Trophoblast cell (in vitro differentiated cells and primary cell): ENCODE measurements at regions not wholly inside any gene's neighbourhood (a gene's known extent, or its start where the extent isn't known, plus 50 kb on each side); places are given as distances from the start of the nearest gene placed in this dataset.

Source experiments
- DNase-seq, 2 donors: peaks; one replicate each; pipeline ENCODE4 v3.0.0-alpha.2; 2016
- H2AFZ ChIP-seq: 2 replicates; pipeline ENCODE4 v1.6.1; 2013; ENCODE audit warnings: low read length, moderate library complexity, mild to moderate bottlenecking; ENCODE audit not compliant: insufficient read depth, poor library complexity
- H2AK5ac ChIP-seq: 2 replicates; pipeline ENCODE4 v1.6.1; 2013; ENCODE audit warnings: mild to moderate bottlenecking, low read length
- H2BK120ac ChIP-seq: 2 replicates; pipeline ENCODE4 v1.6.1; 2013; ENCODE audit warnings: low read length, mild to moderate bottlenecking, moderate library complexity; ENCODE audit not compliant: insufficient read depth, poor library complexity
- H2BK12ac ChIP-seq: 2 replicates; pipeline ENCODE4 v1.6.1; 2013; ENCODE audit warnings: mild to moderate bottlenecking, low read length, moderate library complexity
- H2BK5ac ChIP-seq: 2 replicates; pipeline ENCODE4 v1.6.1; 2013; ENCODE audit warnings: low read length, low read depth, moderate library complexity, mild to moderate bottlenecking; ENCODE audit not compliant: poor library complexity
- H3K14ac ChIP-seq: 2 replicates; pipeline ENCODE4 v1.6.1; 2013; ENCODE audit warnings: mild to moderate bottlenecking, low read length
- H3K18ac ChIP-seq: 2 replicates; pipeline ENCODE4 v1.6.1; 2013; ENCODE audit warnings: mild to moderate bottlenecking, low read length
- H3K23ac ChIP-seq: 2 replicates; pipeline ENCODE4 v1.6.1; 2013; ENCODE audit warnings: low read length
- H3K27ac ChIP-seq: 2 replicates; pipeline ENCODE4 v1.5.1; 2013; ENCODE audit warnings: low read depth, mild to moderate bottlenecking, inconsistent platforms, low read length, moderate library complexity
- H3K27me3 ChIP-seq: 2 replicates; pipeline ENCODE4 v1.6.1; 2013; ENCODE audit warnings: inconsistent platforms, mild to moderate bottlenecking, low read length, moderate library complexity; ENCODE audit not compliant: insufficient read depth
- H3K36me3 ChIP-seq, 2 experiments: 1 replicate in 1 of 2; 2 replicates in 1 of 2; pipeline ENCODE4 v1.6.1; 2013; ENCODE audit warnings: low read length in 2 of 2, mild to moderate bottlenecking in 2 of 2, moderate library complexity in 1 of 2; ENCODE audit not compliant: insufficient read depth in 2 of 2, control insufficient read depth in 1 of 2
- H3K4ac ChIP-seq: 2 replicates; pipeline ENCODE4 v1.6.1; 2013; ENCODE audit warnings: low read depth, mild to moderate bottlenecking, low read length, moderate library complexity
- H3K4me1 ChIP-seq, 2 experiments: 1 replicate in 1 of 2; 2 replicates in 1 of 2; pipeline ENCODE4 v1.6.1; 2013; ENCODE audit warnings: low read length in 2 of 2, mild to moderate bottlenecking in 2 of 2, moderate library complexity in 1 of 2; ENCODE audit not compliant: insufficient read depth in 2 of 2, control insufficient read depth in 1 of 2
- H3K4me2 ChIP-seq: 2 replicates; pipeline ENCODE4 v1.6.1; 2013; ENCODE audit warnings: inconsistent platforms, mild to moderate bottlenecking, low read length, moderate library complexity
- H3K4me3 ChIP-seq: 2 replicates; pipeline ENCODE4 v1.5.1; 2013; ENCODE audit warnings: mild to moderate bottlenecking, low read depth, low read length, inconsistent platforms
- H3K79me1 ChIP-seq: one replicate; pipeline ENCODE4 v1.6.1; 2013; ENCODE audit warnings: low read length
- H3K79me2 ChIP-seq: 2 replicates; pipeline ENCODE4 v1.6.1; 2013; ENCODE audit warnings: low read length, mild to moderate bottlenecking; ENCODE audit not compliant: control insufficient read depth, insufficient read depth, poor library complexity
- H3K9ac ChIP-seq: 2 replicates; pipeline ENCODE4 v1.6.1; 2013; ENCODE audit warnings: mild to moderate bottlenecking, low read length
- H3K9me3 ChIP-seq: 2 replicates; pipeline ENCODE4 v1.6.1; 2013; ENCODE audit warnings: low read depth, mild to moderate bottlenecking, control low read depth, inconsistent platforms, low read length; ENCODE audit not compliant: insufficient read depth
- H4K12ac ChIP-seq: 2 replicates; pipeline ENCODE4 v1.6.1; 2013; ENCODE audit warnings: low read depth, mild to moderate bottlenecking, low read length, moderate library complexity
- H4K8ac ChIP-seq: 2 replicates; pipeline ENCODE4 v1.6.1; 2013; ENCODE audit warnings: low read depth, mild to moderate bottlenecking, low read length, moderate library complexity
- H4K91ac ChIP-seq: one replicate; pipeline ENCODE4 v1.6.1; 2013; ENCODE audit warnings: low read depth, mild to moderate bottlenecking, low read length, moderate library complexity
- WGBS: extraction: QIAGEN DNeasy Blood & Tissue Kit; methylation state at CpG from one replicate; pipeline ENCODE4 v1.1.7; 2013; ENCODE audit warnings: missing lambda C conversion rate; ENCODE audit not compliant: insufficient read length, insufficient coverage; ENCODE audit errors: extremely low coverage; 5-methylcytosine and 5-hydroxymethylcytosine counted together

DNA sequence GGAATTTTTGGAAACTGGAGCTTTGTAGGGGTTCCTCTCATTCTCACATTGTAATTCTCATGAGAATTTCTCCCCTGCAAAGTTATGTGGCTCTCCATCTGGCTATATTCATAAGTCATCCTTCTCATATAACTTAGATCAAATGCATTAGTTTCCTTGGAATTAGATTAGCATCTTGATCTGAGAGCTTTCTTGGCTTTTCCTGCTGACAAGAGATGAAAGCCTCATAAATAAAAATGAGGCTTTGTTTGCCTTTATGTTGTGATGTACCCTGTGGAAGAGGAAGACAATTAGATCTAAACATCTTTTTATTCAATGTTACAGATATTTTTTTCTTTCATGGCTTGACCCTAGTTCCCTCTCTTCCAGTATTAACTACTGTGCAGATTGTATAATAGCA is 165.4 kb upstream of the ZPLD1 start:
- Histone ChIP-seq H3K23ac (no peak overlapping the region), H2BK5ac (no peak overlapping the region), H4K91ac (no peak overlapping the region), H3K36me3 (no peaks in the 10 kb centered on the region), H3K9me3 (no peaks in the 10 kb centered on the region), H3K27me3 (no peaks in the 10 kb centered on the region), H3K27ac (no peak overlapping the region), H4K12ac (no peak overlapping the region), H3K79me2 (no peaks in the 10 kb centered on the region), H3K4me3 (no peak overlapping the region), H2AFZ (no peak overlapping the region), H3K18ac (no peak overlapping the region), H2AK5ac (no peak overlapping the region), H3K4ac (no peak overlapping the region), H3K79me1 (no peaks in the 10 kb centered on the region), H3K4me1 (no peaks in the 10 kb centered on the region), H2BK120ac (no peak overlapping the region), H3K4me2 (no peak overlapping the region), H3K14ac (no peak overlapping the region), H4K8ac (no peak overlapping the region), H2BK12ac (no peak overlapping the region), H3K9ac (no peak overlapping the region)
- no peak for DNase-seq

DNA sequence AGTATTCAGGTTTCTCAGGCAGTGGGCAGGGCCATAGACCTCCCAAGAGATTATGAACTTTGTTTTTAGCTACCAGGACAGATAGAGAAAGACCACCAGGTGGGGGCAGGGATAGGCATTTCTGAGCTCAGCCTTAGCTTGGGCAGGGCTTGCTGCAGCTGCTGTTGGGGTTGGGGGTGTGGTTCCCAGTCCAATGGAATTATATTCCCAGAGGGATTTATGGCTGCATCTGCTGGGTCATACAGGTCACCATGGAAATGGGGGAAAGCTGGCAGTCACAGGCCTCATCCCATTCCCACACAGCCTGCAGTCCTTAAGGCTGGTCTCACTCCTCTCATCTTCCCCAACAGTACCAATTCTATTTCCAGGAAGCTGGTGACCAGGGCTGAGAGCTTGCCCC is 144.6 kb upstream of the ZPLD1 start:
- Histone ChIP-seq H3K27me3 (no peaks in the 10 kb centered on the region), H3K18ac (no peak overlapping the region), H3K14ac (no peak overlapping the region), H2BK5ac (no peak overlapping the region), H4K12ac (no peak overlapping the region), H4K8ac (no peak overlapping the region), H2BK12ac (no peak overlapping the region), H4K91ac (no peak overlapping the region), H3K4ac (no peak overlapping the region), H2BK120ac (no peak overlapping the region), H3K36me3 (no peaks in the 10 kb centered on the region), H3K27ac (no peak overlapping the region), H3K23ac (no peak overlapping the region), H2AK5ac (no peak overlapping the region), H3K4me2 (no peak overlapping the region), H3K9me3 (no peaks in the 10 kb centered on the region), H3K4me1 (no peaks in the 10 kb centered on the region), H3K79me2 (no peaks in the 10 kb centered on the region), H3K9ac (no peak overlapping the region), H3K4me3 (no peak overlapping the region), H3K79me1 (no peaks in the 10 kb centered on the region), H2AFZ (no peak overlapping the region)
- DNase-seq = no peak

DNA sequence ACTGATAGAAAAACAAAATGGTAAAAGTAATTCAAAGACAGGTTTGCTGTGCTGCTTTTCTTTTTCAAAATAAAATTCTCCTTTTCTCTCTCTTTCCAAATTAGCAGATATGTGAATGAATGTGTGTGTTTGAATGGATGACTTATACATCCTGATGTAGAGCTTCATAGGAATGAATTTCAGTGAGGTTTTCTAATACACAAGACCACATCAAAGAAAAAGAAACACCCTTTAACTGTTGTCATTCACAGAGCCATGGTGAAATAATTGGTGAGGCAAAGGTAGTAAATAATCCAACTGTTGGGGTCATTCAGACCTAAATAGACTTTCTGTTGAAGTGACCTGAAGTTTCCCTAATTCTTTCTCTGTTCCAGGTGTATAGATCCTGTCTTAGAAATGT is 139.1 kb upstream of the ZPLD1 start:
- Histone ChIP-seq H2AFZ (no peak overlapping the region), H2BK5ac (no peak overlapping the region), H4K8ac (no peak overlapping the region), H3K27me3 (no peaks in the 10 kb centered on the region), H3K36me3 (no peaks in the 10 kb centered on the region), H3K18ac (no peak overlapping the region), H3K9ac (no peak overlapping the region), H2AK5ac (no peak overlapping the region), H3K27ac (no peak overlapping the region), H4K91ac (no peak overlapping the region), H3K4me3 (no peak overlapping the region), H3K14ac (no peak overlapping the region), H3K4me1 (peaks cover 0 to 2% of the 10 kb centered on the region in 2 experiments), H2BK12ac (no peak overlapping the region), H3K4me2 (no peak overlapping the region), H4K12ac (no peak overlapping the region), H3K23ac (no peak overlapping the region), H3K79me1 (peaks cover 2% of the 10 kb centered on the region), H2BK120ac (no peak overlapping the region), H3K4ac (no peak overlapping the region), H3K9me3 (no peaks in the 10 kb centered on the region), H3K79me2 (no peaks in the 10 kb centered on the region)
- no peak for DNase-seq

DNA sequence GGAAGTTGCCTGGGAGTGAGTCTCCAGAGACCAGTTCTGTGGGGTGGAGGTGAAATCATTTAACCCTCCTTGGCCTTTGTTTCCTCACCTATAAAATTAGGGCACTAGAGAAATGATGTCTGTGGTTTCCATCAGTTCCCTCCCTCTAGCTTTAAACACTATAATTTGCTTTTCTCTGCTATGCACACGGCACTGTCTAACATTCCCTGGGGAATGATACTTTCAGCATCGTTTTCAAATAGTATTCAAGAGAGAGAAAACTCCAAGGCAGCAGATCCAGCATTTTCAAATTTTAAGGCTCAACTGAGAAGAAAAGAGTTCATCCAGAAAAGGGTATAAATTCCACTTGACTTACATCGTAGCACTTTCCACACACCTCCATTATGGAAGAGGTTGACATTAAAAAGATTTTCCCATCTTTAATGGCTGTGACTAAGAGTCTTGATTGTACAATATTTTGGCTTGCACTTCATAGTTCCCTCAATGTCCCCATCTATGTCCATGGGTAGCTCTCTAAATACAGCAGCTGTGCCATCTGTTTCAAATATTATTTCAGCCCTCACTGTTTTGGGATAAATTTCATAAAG is 137.7 kb upstream of the ZPLD1 start:
- H3K27me3 ChIP-seq = no peaks in the 10 kb centered on the region
- H3K79me2 ChIP-seq = no peaks in the 10 kb centered on the region
- no peaks in the 10 kb centered on the region for H3K36me3 ChIP-seq
- no peaks in the 10 kb centered on the region for H3K9me3 ChIP-seq
- H2AFZ ChIP-seq = no peak overlapping the region
- no peak overlapping the region for H2AK5ac ChIP-seq
- no peak for DNase-seq
- H2BK12ac ChIP-seq = no peak overlapping the region
- H2BK120ac ChIP-seq = no peak overlapping the region
- H3K27ac ChIP-seq = no peak overlapping the region
- H3K79me1 ChIP-seq = peaks cover 2% of the 10 kb centered on the region
- H3K4me1 ChIP-seq = peaks cover 0 to 2% of the 10 kb centered on the region in 2 experiments
- WGBS = no CpG with 5 or more reads among the region's 3 CpGs
- H3K9ac ChIP-seq = no peak overlapping the region
- H3K4me2 ChIP-seq = no peak overlapping the region
- no peak overlapping the region for H3K14ac ChIP-seq
- no peak overlapping the region for H4K91ac ChIP-seq
- no peak overlapping the region for H4K12ac ChIP-seq
- no peak overlapping the region for H4K8ac ChIP-seq
- no peak overlapping the region for H3K4me3 ChIP-seq
- no peak overlapping the region for H3K4ac ChIP-seq
- H3K18ac ChIP-seq = no peak overlapping the region
- H3K23ac ChIP-seq = no peak overlapping the region
- H2BK5ac ChIP-seq = no peak overlapping the region
